GM12892 (cell line): ENCODE measurements at regions not wholly inside any gene's neighbourhood (a gene's known extent, or its start where the extent isn't known, plus 50 kb on each side); places are given as distances from the start of the nearest gene placed in this dataset.

ENCODE experiments used
- POLR2A ChIP-seq: IDR thresholded peaks from 2 replicates; pipeline ENCODE4 v1.6.1; 2011; ENCODE audit warnings: low read depth, low read length, control low read depth
- POLR2AphosphoS5 ChIP-seq: IDR thresholded peaks from 2 replicates; pipeline ENCODE4 v1.6.1; 2011; ENCODE audit warnings: low read depth, low read length, control low read depth
- TAF1 ChIP-seq: IDR thresholded peaks from 2 replicates; pipeline ENCODE4 v1.6.1; 2011; ENCODE audit warnings: low read depth, mild to moderate bottlenecking, control low read depth, low read length, borderline replicate concordance

- TF ChIP-seq TAF1 (no peak), POLR2AphosphoS5 (no peak), POLR2A (no peak)
Measured at GRCh38 chr11:112417339-112417738, 156.7 kb upstream of the PLET1 start.
